ENCODE measurements at regions not wholly inside any gene's neighbourhood (a gene's known extent, or its start where the extent isn't known, plus 50 kb on each side); places are given as distances from the start of the nearest gene placed in this dataset.

DNA sequence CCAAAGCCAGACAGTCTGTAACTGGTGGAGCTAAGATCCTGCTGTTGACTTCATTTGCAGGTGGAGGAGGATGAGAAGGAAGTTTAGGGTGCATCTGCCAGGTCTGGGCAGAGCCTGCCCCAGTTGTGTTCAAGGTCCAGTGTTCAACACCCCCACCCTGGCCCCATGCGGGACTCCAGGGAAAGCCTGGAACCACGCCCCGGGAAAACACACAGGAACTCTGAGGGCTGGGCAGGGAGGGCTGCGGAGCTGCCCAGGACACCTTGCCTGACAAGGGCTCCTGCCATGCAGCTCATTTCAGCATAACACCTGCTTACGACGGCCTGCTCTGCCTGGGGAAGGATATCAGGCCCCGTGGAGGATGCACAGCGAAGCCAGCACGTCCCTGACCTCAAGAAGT is 286.3 kb downstream of the XXYLT1 start:
- Histone ChIP-seq H3K4me2 (ENCODE audit: insufficient read depth, insufficient read length, low read length) (peak overlapping the region; percentile 37), H3K18ac (ENCODE audit: insufficient read length, low read depth, low read length) (no peak overlapping the region), H4K20me1 (ENCODE audit: control insufficient read depth, insufficient read depth, insufficient read length) (no peaks in the 10 kb centered on the region), H3K14ac (ENCODE audit: insufficient read depth, low read length) (peak overlapping the region; percentile 33; the same call in 1 of the 2 replicates), H2BK15ac (ENCODE audit: low read depth, low read length) (0 out of 2 replicates have a peak overlapping the region, but pooled peaks have one; percentile 12), H4K8ac (replicated peaks; ENCODE audit: insufficient read length, low read depth, low read length) (no peak overlapping the region), H3K9me3 (ENCODE audit: control insufficient read depth, low read depth, low read length) (no peaks in the 10 kb centered on the region), H4K5ac (ENCODE audit: insufficient read length, low read depth, low read length) (no peak overlapping the region), H2BK120ac (ENCODE audit: low read depth, low read length, poor library complexity, severe bottlenecking) (no peak overlapping the region), H3K79me1 (ENCODE audit: insufficient read depth, low read depth, low read length, poor library complexity, severe bottlenecking) (no peaks in the 10 kb centered on the region), H2AK5ac (ENCODE audit: insufficient read length, low read length) (no peak overlapping the region), H3K9ac (ENCODE audit: extremely low read depth, insufficient read length, low read length) (no peak overlapping the region), H3K27me3 (ENCODE audit: insufficient read depth, low read length) (no peaks in the 10 kb centered on the region; the same call in 1 of the 2 replicates), H3T11ph (ENCODE audit: low read length) (no peak overlapping the region), H2AFZ (ENCODE audit: low read length) (no peak overlapping the region), H4K91ac (ENCODE audit: insufficient read length, low read depth, low read length) (no peak overlapping the region), H3K79me2 (ENCODE audit: insufficient read depth, low read length) (no peaks in the 10 kb centered on the region), H3K4ac (ENCODE audit: low read depth, low read length) (no peak overlapping the region), H3K4me1 (ENCODE audit: insufficient read depth, low read length) (no peaks in the 10 kb centered on the region), H2BK5ac (ENCODE audit: insufficient read length, low read length) (no peak overlapping the region), H2BK12ac (ENCODE audit: insufficient read length, low read depth, low read length) (no peak overlapping the region), H3K56ac (ENCODE audit: insufficient read length, low read depth, low read length) (no peak overlapping the region), H3K23ac (ENCODE audit: insufficient read length, low read depth, low read length) (no peak overlapping the region), H3K23me2 (ENCODE audit: insufficient read length, low read depth, low read length, poor library complexity, severe bottlenecking) (no peaks in the 10 kb centered on the region), H3K27ac (ENCODE audit: insufficient read length, low read depth, low read length) (no peak overlapping the region), H2BK20ac (ENCODE audit: low read depth, low read length, poor library complexity, severe bottlenecking) (no peak overlapping the region)
- H3K4me3 Mint-ChIP-seq: no peak overlapping the region
- H3K27ac Mint-ChIP-seq: no peak overlapping the region
- H3K36me3 Mint-ChIP-seq (ENCODE audit: insufficient read depth in 1 of 3, low read depth in 3 of 3): peaks cover 0 to 2% (median 0%) of the 10 kb centered on the region in 3 experiments; a peak in 2 of 7 replicates
- WGBS (ENCODE audit: extremely low coverage, insufficient read length, low lambda C conversion rate): no CpG with 5 or more reads among the region's 9 CpGs
- peaks cover 25% of the 10 kb centered on the region for H3K27me3 Mint-ChIP-seq (ENCODE audit: low read depth)
- TF ChIP-seq, protein P1, sequence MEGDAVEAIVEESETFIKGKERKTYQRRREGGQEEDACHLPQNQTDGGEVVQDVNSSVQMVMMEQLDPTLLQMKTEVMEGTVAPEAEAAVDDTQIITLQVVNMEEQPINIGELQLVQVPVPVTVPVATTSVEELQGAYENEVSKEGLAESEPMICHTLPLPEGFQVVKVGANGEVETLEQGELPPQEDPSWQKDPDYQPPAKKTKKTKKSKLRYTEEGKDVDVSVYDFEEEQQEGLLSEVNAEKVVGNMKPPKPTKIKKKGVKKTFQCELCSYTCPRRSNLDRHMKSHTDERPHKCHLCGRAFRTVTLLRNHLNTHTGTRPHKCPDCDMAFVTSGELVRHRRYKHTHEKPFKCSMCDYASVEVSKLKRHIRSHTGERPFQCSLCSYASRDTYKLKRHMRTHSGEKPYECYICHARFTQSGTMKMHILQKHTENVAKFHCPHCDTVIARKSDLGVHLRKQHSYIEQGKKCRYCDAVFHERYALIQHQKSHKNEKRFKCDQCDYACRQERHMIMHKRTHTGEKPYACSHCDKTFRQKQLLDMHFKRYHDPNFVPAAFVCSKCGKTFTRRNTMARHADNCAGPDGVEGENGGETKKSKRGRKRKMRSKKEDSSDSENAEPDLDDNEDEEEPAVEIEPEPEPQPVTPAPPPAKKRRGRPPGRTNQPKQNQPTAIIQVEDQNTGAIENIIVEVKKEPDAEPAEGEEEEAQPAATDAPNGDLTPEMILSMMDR (conservative IDR thresholded peaks at IDR 0.05): no peak
- DNase-seq: no peak
- peaks cover 7 to 8% of the 10 kb centered on the region in 2 experiments; a peak in 3 of 5 replicates for H3K9me3 Mint-ChIP-seq
- H3K4me1 Mint-ChIP-seq: peaks cover 5 to 11% of the 10 kb centered on the region in 2 experiments
